ENCODE measurements at regions not wholly inside any gene's neighbourhood (a gene's known extent, or its start where the extent isn't known, plus 50 kb on each side); places are given as distances from the start of the nearest gene placed in this dataset.
A peak's percentile ranks its signal among the peaks of the same experiment; 100 is the strongest.

DNA sequence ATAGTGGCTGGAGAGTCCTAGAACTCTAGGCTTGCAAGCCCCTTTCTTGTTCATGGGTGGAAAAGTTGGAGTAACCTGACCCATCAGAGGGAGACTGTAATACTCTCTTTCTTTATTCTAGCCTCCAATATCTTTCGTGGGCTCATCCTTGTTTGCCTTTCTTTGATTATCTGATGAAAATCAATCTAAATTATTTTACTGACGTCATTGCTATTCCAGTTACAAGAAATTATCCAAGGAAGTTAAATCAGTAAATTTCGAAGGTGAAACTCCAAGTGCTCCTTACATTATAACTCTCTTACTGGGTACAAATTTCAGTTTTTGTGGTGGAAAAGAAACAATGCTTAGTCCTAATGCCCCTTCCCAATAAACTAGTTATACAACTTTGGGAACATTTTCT, 412.9 kb downstream of the IDS start:
- H3K4me3 Mint-ChIP-seq = no peak overlapping the region
- DNase-seq = no peak
- no peak overlapping the region for H3K27ac Mint-ChIP-seq
- no peaks in the 10 kb centered on the region for H3K27me3 Mint-ChIP-seq
- no peaks in the 10 kb centered on the region for H3K9me3 Mint-ChIP-seq
- no peaks in the 10 kb centered on the region for H3K4me1 Mint-ChIP-seq
- H3K36me3 Mint-ChIP-seq (ENCODE audit: low read depth) = no peaks in the 10 kb centered on the region
- intact Hi-C loops (cut with micrococcal nuclease) = no loop called here

DNA sequence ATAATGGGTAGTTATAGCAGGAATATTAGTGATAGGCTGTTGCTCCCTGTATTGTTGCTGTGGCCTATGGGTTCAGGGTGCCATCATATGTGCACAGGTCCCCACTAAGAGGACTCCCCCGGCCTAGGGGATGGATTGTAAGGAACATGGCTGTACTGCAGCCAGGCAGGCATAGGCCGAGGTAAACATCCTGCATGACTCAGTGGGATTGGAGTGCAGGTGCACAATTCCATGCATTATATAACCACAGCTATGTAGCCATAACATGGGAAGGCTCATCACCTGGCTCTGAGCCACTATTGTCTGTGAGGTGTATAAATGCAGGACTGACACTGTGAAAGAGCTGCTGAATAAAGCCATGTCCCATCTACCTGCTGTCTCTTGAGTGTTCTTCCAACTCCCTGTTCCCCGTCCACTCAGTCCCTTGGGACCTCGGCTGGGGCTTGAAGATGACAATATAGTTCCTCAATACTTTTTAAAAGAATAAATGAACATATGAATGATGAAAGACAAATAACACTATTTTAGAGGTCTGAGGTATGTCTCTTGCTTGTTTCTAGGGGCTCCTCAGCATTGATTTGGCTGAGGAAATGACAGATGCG, 425.2 kb downstream of the IDS start:
- Mint-ChIP-seq H3K9me3 (no peaks in the 10 kb centered on the region), H3K36me3 (ENCODE audit: low read depth) (no peaks in the 10 kb centered on the region), H3K27me3 (no peaks in the 10 kb centered on the region), H3K27ac (no peak overlapping the region), H3K4me3 (no peak overlapping the region), H3K4me1 (peaks cover under 1% of the 10 kb centered on the region)
- intact Hi-C loops (cut with micrococcal nuclease) = no loop called here
- no peak for DNase-seq

DNA sequence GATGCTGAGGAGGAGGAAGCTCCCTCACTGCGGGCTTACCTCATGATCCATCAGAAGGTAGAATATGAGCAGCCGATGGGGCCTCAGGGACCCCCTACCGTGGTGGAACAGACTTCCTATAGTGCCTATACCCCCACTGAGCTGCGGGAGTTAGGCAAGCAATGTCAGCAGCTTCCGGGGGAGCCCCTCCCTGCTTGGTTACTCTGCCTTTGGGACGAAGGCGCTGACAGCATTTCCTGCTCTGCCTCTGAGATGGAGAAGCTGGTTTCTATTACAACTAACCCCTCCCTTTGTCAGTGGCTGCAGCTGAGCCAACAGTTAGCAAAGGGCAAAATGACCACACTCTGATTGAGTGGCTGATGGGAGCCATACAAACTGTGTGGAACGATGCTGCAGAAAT, 430.7 kb downstream of the IDS start:
- Mint-ChIP-seq H3K36me3 (ENCODE audit: low read depth) (no peaks in the 10 kb centered on the region), H3K4me1 (peaks cover 4% of the 10 kb centered on the region), H3K27me3 (no peaks in the 10 kb centered on the region), H3K4me3 (no peak overlapping the region), H3K27ac (no peak overlapping the region), H3K9me3 (no peaks in the 10 kb centered on the region)
- intact Hi-C loops (cut with micrococcal nuclease) = no loop called here
- peak; percentile 64 for DNase-seq

DNA sequence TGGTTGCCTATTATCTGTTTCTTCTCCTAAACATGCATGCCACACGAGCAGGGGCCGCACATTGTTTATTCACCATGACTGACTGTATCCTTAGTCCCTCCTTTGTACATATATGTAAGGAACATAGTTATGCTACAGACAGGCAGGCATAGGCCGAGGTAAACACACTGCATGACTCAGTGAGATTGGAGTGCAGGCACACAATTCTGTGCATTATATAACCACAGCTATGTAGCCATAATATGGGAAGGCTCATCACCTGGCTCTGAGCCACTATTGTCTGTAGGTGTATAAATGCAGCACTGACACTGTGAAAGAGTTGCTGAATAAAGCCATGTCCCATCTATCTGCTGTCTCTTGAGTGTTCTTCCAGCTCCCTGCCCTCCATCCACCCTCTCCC, 431.6 kb downstream of the IDS start:
- no peak overlapping the region for H3K27ac Mint-ChIP-seq
- no peaks in the 10 kb centered on the region for H3K36me3 Mint-ChIP-seq (ENCODE audit: low read depth)
- intact Hi-C loops (cut with micrococcal nuclease) = no loop called here
- no peak for DNase-seq
- H3K4me3 Mint-ChIP-seq = no peak overlapping the region
- peaks cover 3% of the 10 kb centered on the region for H3K27me3 Mint-ChIP-seq
- peaks cover 4% of the 10 kb centered on the region for H3K4me1 Mint-ChIP-seq
- H3K9me3 Mint-ChIP-seq = no peaks in the 10 kb centered on the region

- H3K27me3 Mint-ChIP-seq = peaks cover 3% of the 10 kb centered on the region
Observed at GRCh38 chrX:149069899-149070298, 435.2 kb downstream of the IDS start.

GRCh38 chrX:149060921-149061320, 444.2 kb downstream of the IDS start:
- H3K9me3 Mint-ChIP-seq = no peaks in the 10 kb centered on the region
- no peaks in the 10 kb centered on the region for H3K4me1 Mint-ChIP-seq
- no peak for DNase-seq
- no peak overlapping the region for H3K27ac Mint-ChIP-seq
- no peaks in the 10 kb centered on the region for H3K27me3 Mint-ChIP-seq
- intact Hi-C loops (cut with micrococcal nuclease) = no loop called here
- H3K4me3 Mint-ChIP-seq = no peak overlapping the region
- no peaks in the 10 kb centered on the region for H3K36me3 Mint-ChIP-seq (ENCODE audit: low read depth)

More at GRCh38 chrX:149069899-149070298, 435.2 kb downstream of the IDS start:
- intact Hi-C loops (cut with micrococcal nuclease) = no loop called here
- no peak for DNase-seq
- Mint-ChIP-seq H3K9me3 (no peaks in the 10 kb centered on the region), H3K27ac (no peak overlapping the region), H3K4me1 (peaks cover 4% of the 10 kb centered on the region), H3K36me3 (ENCODE audit: low read depth) (no peaks in the 10 kb centered on the region), H3K4me3 (no peak overlapping the region)

Measured in activated CD4-positive, alpha-beta T cell treated with anti-CD3 and anti-CD28 coated beads, Interleukin-2, amount 10 ng/mL, durations not matched to agents 24 days and 14 days (primary cell).